GM18511 (cell line): ENCODE measurements at regions not wholly inside any gene's neighbourhood (a gene's known extent, or its start where the extent isn't known, plus 50 kb on each side); places are given as distances from the start of the nearest gene placed in this dataset.
"Not testable (repeated sequence)": the region's sequence is repeated elsewhere in the genome, so short reads cannot be mapped to it uniquely, and the experiment has no call there.

ENCODE experiments used
- ATAC-seq: cut with Tn5 transposase; IDR thresholded peaks from one replicate; pipeline ENCODE4 v1.9.1; 2021; ENCODE audit warnings: mild to moderate bottlenecking, moderate library complexity; ENCODE audit not compliant: unreplicated experiment

GRCh38 chr17:53208935-53209334, 613.8 kb upstream of the KIF2B start:
- ATAC-seq: not testable (repeated sequence)

DNA sequence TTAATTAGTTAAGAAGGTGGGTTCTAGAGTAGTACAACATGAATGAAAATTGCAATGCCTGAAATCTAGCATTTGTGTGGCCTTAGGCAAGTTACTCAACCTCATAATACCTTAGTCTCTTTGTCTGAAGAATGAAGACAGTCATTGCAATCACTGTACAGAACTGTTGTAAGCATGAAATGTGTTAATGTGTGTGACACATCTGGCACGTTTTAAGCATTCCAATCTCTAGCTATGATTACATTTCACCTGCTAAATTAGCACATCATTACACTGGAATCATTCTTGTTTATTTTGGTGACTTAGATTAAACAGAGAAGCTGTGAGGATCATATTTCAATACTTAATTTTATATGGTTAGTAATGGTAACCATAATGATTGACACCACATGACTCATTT, 629.7 kb upstream of the KIF2B start:
- no peak for ATAC-seq

DNA sequence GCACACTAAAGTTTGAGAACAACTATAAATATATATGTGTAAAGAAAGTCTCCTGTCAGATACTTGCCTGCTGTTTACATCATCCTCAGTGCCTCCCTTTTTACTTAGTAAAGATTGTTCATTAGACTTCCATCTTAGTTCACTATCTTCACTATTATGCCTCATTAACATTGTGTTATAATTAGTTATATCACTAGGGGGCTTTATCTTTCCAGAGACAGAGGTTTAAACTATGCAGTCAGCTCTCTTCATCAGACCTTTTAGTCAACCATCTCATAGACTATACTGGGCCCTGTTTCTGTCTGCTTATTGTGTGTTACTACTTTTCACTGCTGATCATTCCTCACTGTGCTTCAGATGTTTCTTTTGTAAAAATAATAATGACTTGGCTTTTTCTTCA, 630.8 kb upstream of the KIF2B start:
- ATAC-seq: no peak

DNA sequence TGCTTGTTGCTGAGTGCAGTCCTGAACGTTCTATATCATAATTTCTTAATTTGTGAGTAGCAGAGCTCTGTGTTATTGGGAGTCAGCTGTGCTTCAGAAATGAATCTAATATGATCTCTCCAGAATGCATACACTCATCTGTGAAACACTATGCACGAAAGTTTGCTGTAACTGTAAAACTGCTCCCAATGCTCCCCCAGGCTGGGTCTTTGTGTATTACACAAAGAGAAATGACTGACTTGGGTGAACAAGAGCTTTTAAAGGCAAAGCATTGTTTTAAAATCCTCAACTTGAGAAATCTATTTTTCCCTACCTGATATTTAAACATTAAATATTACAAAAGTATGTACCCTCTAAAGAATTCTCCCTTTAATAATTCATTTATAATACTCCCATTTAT, 636.7 kb upstream of the KIF2B start:
- no peak for ATAC-seq

DNA sequence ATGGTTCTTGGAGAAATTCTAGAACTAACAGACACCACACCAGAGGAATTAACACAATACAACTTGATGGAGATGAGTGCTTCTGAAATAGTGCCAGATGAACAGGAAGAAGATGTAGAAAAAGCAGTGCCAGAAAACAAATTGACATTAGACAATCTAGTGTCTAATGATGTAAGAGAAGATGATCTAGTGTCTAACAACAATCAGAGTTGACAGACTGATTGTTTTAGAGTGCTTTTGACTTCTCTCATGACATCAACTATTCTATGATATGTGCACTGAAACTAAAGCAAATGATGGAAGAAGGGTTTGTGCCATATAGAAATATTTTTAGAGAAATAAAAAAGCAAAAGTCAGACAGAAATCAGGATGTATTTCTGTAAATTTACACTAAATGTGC, 646.1 kb upstream of the KIF2B start:
- ATAC-seq: no peak

DNA sequence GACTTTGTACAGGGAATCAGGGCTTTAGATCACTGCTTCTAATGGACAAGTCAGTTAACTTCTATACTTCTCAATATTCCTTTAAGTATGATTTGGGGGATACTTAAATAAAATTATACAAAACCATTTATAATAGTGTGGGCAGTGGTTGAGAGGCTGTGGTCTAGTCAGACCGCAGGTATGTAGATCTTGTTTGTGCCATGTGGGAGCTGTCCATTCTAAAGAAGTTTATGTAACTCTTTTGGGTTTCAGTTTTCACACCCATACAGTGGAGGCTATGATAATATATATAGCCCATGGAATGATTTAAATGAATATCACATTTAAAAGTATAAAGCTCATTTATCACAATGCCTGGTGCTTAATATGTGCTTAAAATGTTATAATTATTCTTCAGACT, 654.3 kb upstream of the KIF2B start:
- no peak for ATAC-seq

- ATAC-seq: no peak
Measured at GRCh38 chr17:53166731-53167130, 656.0 kb upstream of the KIF2B start.

DNA sequence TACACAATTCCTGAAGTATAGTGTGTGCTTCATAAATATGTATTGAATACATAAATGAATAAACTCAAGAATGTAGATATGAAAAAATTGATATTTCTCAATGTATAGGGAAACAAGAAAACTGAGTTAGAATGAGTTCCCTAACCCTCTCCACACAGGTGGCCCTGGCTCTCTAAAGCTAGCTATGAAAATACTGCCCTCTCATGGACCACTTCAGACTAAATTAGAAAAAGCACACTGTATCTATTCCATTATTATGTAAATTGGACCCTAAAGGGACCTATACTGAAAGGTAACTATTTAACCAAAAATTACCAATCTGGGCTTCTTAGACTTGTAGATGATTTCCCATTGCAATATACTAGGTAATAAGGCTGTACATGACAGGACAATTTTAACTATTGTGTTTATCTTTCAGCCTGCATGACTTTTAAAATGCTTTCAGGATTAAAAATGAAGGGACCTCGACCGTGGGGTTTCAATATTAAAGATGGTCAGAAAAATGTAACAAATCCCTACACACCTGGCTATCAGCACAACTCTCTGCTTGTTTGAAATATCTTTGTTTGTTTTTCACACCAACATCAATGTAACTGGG, 672.5 kb upstream of the KIF2B start:
- no peak for ATAC-seq

DNA sequence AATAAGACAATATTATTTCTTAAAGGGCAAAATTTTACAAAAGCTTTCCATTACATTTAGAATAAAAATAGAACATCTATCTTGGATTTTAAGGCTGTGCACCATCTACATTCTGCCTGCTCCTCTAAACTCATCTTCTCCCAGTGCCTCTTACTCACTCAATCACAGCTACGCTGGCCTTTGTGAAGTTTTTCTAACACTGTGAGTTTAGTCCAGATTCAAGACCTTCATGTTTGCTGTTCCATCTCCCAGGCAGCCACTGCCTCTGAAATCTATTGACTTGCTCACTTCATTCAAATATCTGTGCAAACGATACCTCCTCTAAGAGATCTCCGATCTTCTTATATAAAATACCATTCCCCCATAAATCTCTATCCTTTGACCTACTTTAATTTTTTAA, 673.4 kb upstream of the KIF2B start:
- no peak for ATAC-seq

GRCh38 chr17:53148058-53148457, 674.7 kb upstream of the KIF2B start:
- no peak for ATAC-seq

DNA sequence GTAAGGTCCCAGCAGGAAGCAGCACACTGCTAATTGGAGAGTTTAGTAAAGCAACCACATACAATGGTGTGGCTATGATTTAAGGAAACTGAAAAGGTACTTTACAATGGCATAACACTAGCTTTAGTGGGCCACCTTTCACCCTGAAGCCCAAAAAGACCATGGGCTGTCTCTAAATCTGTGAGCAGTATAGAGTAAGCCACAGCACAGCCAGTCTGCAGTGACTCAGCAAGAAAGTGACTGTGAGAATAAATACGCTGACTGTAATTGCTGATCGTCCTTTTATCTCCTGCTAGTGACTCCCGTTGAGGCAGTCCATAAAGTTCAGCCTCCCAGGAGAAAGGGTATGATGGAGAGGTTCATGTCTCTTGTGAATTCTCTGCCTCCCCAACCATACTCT, 679.8 kb upstream of the KIF2B start:
- no peak for ATAC-seq

GRCh38 chr17:53141731-53142130, 681.0 kb upstream of the KIF2B start:
- no peak for ATAC-seq

DNA sequence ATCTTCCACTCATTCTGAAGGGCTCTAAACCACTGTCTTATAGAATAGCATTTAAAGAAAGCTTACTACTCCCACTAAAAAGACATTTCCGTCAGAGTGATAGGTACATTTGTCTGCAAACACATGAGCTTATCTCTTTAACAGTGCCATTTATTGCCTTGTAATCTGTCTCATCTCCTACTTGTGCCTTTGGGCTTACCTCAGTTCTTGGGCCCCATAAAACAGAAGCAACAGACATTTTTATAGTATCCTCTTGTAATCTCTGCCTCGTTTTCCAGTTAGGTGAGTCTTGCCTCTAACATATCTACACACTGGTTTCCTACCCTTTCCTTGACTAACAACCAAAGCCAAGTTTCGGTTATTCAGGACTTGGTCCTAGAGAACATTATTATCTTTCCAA, 681.4 kb upstream of the KIF2B start:
- ATAC-seq: no peak

DNA sequence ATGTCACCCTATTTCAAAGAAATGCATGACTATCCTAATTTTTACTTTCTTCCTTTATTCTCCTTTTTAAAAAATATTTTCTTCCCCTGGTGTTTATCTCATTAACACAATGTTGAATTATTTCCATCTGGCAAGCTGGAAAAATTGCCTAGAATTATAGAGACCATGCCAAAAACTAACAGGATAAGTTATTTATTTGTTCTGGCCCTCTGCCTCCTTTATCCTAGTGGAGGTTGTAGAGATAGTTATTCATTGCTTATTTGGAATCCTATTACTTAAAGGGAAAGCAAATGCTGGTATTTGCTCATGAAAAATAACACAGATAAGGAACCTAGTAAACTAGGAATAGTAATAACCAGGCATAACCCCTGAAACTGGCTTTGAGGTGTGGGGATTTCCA, 684.9 kb upstream of the KIF2B start:
- ATAC-seq: no peak

DNA sequence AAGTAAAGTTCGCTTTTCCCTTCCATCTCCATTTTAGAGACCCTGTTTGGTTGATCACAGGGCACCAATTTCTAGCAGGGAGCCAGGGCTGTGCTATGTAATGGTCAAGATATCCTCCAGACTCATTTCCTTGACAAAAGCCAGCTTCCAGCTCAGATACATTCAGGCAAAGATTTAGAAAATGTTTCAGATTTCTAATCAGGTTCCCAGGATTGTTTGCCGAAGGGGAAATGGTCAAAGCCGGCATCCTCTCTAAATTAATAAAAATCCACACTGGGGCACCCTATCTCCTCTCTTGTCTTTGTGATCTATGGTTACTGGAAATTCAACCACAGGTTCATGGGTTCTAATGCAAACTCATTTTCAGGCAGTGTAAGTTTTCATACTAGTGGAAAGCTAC, 686.8 kb upstream of the KIF2B start:
- no peak for ATAC-seq

- ATAC-seq: no peak
Measured at GRCh38 chr17:53134548-53134947, 688.2 kb upstream of the KIF2B start.

GRCh38 chr17:53133876-53134275, 688.9 kb upstream of the KIF2B start:
- ATAC-seq: no peak

- ATAC-seq: no peak
Measured at GRCh38 chr17:53129863-53130262, 692.9 kb upstream of the KIF2B start.

- ATAC-seq: no peak
Measured at GRCh38 chr17:53127331-53127730, 695.4 kb upstream of the KIF2B start.

DNA sequence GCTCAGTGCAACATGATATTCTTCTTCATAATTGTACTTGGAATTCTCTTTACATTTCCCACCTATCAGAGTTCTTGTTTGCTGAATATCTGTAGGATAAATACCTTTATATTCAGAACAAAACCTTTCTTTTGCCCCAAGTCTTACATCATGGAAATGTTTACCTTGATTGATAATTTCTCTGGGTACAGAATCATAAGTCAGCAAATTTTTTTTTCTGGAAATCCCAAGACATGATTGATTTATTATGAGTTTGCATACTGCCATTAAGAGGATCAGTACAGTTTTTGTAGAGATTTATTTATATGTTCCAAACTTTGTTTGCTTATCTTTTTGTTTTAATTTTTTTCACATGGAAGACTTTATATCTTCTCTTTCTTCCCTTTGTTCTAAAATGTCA, 699.8 kb upstream of the KIF2B start:
- no peak for ATAC-seq

GRCh38 chr17:53119773-53120172, 703.0 kb upstream of the KIF2B start:
- ATAC-seq: no peak

- no peak for ATAC-seq
Measured at GRCh38 chr17:53118948-53119347, 703.8 kb upstream of the KIF2B start.

DNA sequence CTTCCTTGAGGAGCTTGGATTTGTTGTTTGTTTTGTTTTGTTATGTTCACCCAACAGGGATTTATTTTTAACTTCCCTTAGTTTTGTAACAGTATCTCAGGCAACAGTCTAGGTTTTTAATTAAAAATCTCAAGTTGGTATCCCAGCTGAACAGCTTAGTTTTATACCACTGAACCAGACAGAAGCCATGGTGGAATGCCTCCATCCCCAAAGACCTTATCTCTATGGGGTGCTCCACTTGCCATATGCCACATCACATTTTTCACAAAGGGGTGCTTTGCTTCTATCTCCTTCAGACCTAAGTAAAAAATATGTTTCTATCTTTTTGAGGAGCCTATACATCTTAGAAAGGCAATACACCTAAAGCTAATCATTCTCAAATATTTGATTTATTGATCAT, 715.8 kb upstream of the KIF2B start:
- no peak for ATAC-seq

- no peak for ATAC-seq
Measured at GRCh38 chr17:53101706-53102105, 721.0 kb upstream of the KIF2B start.
